ENCODE measurements at regions not wholly inside any gene's neighbourhood (a gene's known extent, or its start where the extent isn't known, plus 50 kb on each side); places are given as distances from the start of the nearest gene placed in this dataset.

GRCh38 chr12:76216585-76217472 lies 131.4 kb downstream of the BBS10 start:
- no peak for DNase-seq

- DNase-seq, result no peak
Measured at GRCh38 chr12:76208129-76208528, 123.6 kb upstream of the NAP1L1 start.

DNA sequence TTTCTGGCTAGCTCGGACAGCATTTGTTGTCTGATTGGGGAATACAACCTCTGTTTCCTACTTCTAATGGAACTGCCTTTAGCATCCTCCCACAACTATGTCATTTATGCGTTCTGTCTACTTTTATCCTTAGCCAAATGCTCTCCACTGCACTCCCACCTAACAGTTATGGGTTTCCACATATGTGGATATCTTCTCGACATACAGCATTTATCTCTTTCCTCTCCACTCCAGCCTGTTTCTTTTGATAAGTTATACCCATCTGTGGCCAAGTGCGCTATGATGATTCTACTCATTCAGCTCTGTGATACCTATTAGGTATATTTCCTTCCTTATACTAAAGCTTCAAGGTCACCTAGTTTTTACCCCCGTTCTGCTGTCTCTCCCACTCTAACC lies 122.2 kb upstream of the NAP1L1 start:
- DNase-seq, result no peak

GRCh38 chr12:76206039-76206676 lies 121.7 kb upstream of the NAP1L1 start:
- no peak for DNase-seq

DNA sequence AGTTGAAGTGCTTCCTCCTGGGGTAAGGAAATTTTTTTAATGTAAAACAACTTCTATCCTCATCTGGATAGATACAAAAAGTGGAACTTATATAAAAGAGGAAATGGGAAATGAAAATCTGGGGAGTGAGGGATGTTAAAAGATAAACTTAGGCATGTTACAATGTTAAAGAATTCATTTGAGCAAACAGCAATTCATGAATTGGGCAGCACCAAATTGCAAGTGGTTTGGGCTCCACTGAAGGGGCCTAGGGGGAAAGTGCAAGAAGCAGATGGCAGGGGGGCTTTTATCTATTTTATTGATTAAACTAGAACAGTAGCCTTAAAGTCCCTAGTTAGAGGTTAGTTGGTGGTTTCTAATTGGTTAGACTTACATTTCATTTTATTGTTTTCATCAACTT lies 118.1 kb upstream of the NAP1L1 start:
- no peak for DNase-seq

DNA sequence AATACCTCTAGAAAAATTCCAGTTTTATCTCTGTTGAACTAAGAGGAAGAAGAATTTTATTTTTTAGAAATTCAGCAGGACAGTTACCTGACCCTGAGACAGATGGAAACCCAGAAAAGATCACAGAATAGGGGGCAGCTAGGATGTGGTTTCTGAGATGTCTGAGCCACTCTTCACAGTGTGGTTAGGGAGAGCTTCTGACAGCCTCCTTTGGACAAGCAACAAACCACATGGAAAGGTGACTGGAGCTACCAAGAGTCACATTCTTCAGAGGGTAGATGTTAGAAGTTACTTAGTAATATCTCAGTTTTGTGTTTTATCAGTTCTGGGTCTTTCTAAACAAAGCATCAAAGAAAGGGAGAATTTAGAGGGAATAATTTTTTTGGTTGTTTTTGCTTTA lies 117.3 kb upstream of the NAP1L1 start:
- DNase-seq, result no peak

DNA sequence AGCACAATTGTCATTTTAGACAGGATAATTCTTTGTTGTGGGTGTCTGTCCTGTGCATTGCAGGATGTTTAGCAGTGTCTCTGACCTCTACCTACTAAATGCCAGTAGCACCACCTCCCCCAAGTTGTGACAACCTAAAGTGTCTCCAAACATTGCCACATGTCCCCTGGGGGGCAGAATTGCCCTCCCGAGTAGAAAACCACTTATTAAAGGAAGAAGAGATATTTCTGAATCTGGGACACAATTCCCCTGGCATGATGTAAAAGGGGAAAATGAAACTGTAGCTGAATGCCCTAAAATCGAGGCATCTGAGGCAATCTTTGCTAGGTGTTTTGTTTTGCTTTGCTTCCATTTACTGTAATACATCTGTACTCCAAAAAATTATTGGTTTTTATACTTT lies 116.8 kb upstream of the NAP1L1 start:
- DNase-seq, result no peak

DNA sequence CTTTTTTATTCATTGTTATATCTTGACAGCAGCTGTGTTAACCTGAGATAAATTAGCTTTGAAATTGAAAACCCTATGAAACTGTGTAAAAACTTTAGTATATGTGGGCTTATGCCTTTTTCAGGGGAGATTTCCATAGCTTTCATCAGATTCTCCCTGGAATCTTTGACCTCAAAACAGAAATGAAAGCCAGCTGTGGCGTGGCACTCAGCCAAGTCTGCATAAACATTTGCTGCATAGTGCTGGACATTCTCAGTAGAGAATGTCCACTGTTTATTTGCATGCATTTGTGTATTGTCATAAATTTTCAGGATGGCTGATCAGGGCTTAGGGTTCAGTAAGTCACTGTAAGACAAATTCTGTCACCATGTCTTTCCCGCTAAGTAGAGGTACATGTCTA lies 115.3 kb upstream of the NAP1L1 start:
- DNase-seq, result no peak

DNA sequence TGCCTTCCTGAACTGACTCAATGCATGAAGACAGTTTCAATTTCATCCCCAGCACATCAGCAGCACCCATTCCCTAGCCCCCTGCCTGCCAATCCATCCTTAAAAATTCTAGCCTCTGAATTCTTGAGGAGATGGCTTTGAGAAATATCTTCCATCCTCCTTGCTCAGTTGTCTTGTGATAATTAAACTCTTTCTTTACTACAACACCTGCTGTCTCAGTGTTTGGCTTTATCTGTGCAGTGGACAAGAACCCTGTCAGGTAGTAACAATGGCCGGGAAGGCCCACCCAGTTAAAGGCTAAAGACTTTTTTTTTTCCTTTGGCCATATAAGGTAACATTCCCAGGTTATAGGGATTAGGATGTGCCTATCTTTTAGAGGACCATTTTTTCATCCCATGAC lies 114.4 kb upstream of the NAP1L1 start:
- DNase-seq, result no peak

DNA sequence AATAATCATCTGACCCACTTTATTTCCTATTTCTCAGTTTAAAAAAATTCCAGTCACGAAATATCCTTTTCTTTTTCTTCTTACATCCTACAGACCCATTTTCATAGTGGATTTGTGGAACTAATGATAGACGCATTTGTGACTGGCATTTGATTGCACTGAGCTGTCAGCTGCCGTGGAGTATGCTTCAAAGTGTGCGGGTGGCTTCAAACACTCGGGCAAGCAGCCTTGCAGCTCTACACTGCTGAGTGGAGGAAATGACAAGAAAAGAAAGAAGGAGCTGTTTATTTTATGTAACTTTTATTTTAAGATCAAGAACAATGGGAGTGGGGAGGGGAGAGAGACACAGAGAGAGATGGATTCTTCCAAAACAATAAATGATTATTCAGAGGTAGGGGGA lies 112.8 kb upstream of the NAP1L1 start:
- DNase-seq, result no peak

- no peak for DNase-seq
Measured at GRCh38 chr12:76195920-76196319, 111.4 kb upstream of the NAP1L1 start.

DNA sequence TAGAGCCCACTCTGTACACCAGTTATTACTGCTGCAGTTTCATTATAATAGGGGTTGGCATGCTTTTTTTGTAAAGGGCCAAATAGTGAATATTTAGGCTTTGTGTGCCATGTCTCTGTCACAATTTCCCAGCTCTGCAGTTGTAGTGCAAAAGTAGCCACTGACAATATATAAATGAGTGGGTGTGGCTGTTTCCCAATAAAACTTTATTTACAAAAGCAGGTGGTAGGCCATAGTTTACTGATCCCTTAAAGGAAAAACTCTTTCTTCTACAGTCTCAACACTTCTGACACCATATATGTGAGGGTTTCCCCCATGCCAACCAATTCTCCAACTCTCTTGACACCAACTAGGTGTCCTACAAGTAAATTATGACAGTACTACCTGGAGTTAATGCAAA lies 110.2 kb upstream of the NAP1L1 start:
- no peak for DNase-seq

DNA sequence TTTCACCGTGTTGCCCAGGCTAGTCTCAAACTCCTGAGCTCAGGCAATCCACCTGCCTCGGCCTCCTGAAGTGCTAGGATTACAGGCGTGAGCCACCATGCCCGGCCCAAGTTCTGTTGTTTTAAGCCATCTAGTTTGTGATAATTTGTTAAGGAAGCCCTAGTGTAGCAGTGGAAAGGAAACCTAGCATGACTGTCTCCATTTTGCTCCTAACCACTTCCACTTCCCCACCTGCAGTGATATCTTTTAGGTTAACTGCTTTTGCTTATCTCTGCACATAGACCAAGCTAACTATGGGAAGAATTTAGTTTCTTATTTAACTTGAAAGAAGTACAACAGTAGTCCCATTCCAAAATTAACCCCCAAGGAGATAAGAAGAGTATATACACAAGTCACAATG lies 109.5 kb upstream of the NAP1L1 start:
- DNase-seq, result no peak

- no peak for DNase-seq
Measured at GRCh38 chr12:76192416-76192815, 107.9 kb upstream of the NAP1L1 start.

- DNase-seq, result no peak
Measured at GRCh38 chr12:76190299-76190698, 105.8 kb upstream of the NAP1L1 start.

DNA sequence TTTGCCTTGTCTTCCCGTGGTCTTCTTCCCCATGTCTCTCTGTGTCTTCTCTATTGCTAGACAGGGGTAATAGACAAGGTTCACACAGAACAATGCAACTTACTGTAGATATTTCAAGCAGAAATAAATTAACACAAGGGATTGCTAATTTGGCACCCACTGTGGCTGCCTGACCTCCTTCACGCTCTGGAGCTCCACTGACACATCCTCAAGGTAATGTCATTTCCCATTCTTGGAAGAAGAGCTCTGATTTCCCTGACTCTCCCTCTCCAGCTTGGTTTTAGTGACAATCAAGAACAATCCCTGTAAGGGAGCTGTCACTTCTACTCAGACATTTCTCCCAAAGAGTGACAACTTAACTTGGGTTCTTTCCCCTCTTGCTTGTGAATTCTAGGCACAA lies 105.4 kb upstream of the NAP1L1 start:
- no peak for DNase-seq

- no peak for DNase-seq
Measured at GRCh38 chr12:76187177-76187576, 102.7 kb upstream of the NAP1L1 start.

- DNase-seq, result no peak
Measured at GRCh38 chr12:76186131-76186906, 101.8 kb upstream of the NAP1L1 start.

GRCh38 chr12:76183459-76184186 lies 99.1 kb upstream of the NAP1L1 start:
- DNase-seq, result no peak

DNA sequence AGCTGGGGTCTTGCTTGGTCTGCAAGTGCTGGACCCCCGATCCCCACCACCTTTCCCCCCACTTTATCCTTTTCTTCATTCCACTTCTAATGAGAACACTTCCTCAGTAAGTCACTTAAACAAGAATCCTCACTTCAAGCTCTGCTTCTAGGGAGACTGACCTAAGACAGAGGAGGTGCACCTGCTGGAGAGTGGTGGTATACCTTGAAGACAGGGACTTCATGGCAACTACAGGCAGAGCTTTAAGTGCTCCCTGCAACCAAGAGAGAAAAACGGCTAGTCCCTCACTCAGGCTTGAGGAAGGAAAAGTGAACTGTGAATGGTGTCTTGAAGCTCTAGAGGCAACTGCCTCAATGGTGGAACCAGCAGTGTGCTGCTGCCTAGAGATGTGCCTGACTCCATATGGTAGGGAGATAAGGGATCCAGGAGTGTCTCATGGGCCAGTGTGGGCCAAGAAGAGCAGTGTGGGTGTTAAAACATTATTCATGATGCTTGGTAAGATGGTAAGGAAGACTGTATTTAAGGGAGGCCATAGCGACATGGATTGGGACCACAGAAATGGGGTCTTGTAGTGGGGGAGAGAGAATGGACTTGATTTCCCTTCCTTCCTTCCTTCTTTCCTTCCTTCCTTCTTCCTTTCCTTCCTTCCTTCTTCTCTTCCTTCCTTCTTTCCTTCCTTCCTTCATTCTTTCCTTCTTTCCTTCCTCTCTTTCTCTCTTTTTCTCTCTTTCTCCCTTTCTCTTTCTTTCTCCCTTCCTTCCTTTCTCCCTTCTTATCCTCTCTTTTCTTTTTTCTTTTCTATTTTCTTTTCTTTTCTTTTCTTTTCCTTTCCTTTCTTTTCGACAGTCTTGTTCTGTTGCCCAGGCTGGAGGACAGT lies 96.2 kb upstream of the NAP1L1 start:
- no peak for DNase-seq

- no peak for DNase-seq
Measured at GRCh38 chr12:76178452-76178851, 94.0 kb upstream of the NAP1L1 start.

GRCh38 chr12:76177821-76178220 lies 93.3 kb upstream of the NAP1L1 start:
- DNase-seq, result no peak

Measured in right hindlimb (tissue), 1 donor.